OCI-LY1 (cell line): ENCODE measurements at regions not wholly inside any gene's neighbourhood (a gene's known extent, or its start where the extent isn't known, plus 50 kb on each side); places are given as distances from the start of the nearest gene placed in this dataset.

Experiments used
- H2AFZ ChIP-seq: fragments of 200-600 bp; sonication (generic), shearing (Covaris generic); 2 replicates; pipeline ENCODE4 v1.6.0; 2014; ENCODE audit warnings: antibody characterized with exemption, mild to moderate bottlenecking, low read length
- H3F3A ChIP-seq: fragments of 200-600 bp; sonication (generic), shearing (Covaris generic); 2 replicates; pipeline ENCODE4 v1.6.0; 2014; ENCODE audit warnings: mild to moderate bottlenecking, antibody characterized with exemption, low read length, moderate library complexity; ENCODE audit not compliant: insufficient read depth
- H3K27ac ChIP-seq: fragments of 200-600 bp; sonication (generic); 2 replicates; pipeline ENCODE4 v1.5.1; 2014; ENCODE audit warnings: low read length, mixed run types, mild to moderate bottlenecking, low read depth; ENCODE audit not compliant: poor library complexity, severe bottlenecking
- H3K27me3 ChIP-seq: fragments of 200-600 bp; sonication (generic); 2 replicates; pipeline ENCODE4 v1.6.0; 2014; ENCODE audit warnings: antibody characterized with exemption, mild to moderate bottlenecking, low read length, moderate library complexity; ENCODE audit not compliant: insufficient read depth
- H3K36me3 ChIP-seq: fragments of 200-600 bp; sonication (generic); 2 replicates; pipeline ENCODE4 v1.6.1; 2014; ENCODE audit warnings: mild to moderate bottlenecking, antibody characterized with exemption, low read length, moderate library complexity, mixed read lengths; ENCODE audit not compliant: insufficient read depth
- H3K4me1 ChIP-seq: fragments of 200-600 bp; sonication (generic); 2 replicates; pipeline ENCODE4 v1.5.1; 2014; ENCODE audit warnings: mild to moderate bottlenecking, low read length, moderate library complexity; ENCODE audit not compliant: insufficient read depth, severe bottlenecking
- H3K4me2 ChIP-seq: fragments of 200-600 bp; sonication (generic), shearing (Covaris generic); 2 replicates; pipeline ENCODE4 v1.6.1; 2014; ENCODE audit warnings: low read length
- H3K4me3 ChIP-seq: fragments of 200-600 bp; sonication (generic); 2 replicates; pipeline ENCODE4 v1.5.1; 2014; ENCODE audit warnings: low read length, low read depth, mild to moderate bottlenecking, mixed read lengths; ENCODE audit not compliant: poor library complexity, severe bottlenecking
- H3K79me2 ChIP-seq: fragments of 200-600 bp; shearing (Covaris generic); 2 replicates; pipeline ENCODE4 v1.6.1; 2016; ENCODE audit warnings: mixed run types, low read length, mixed read lengths; ENCODE audit not compliant: insufficient read depth
- H3K9ac ChIP-seq: fragments of 200-600 bp; sonication (generic), shearing (Covaris generic); 2 replicates; pipeline ENCODE4 v1.6.1; 2014; ENCODE audit warnings: mild to moderate bottlenecking, low read length, mixed read lengths
- H3K9me2 ChIP-seq: fragments of 200-600 bp; sonication (generic), shearing (Covaris generic); 2 replicates; pipeline ENCODE4 v1.6.1; 2014; ENCODE audit warnings: low read depth, mild to moderate bottlenecking, low read length, mixed read lengths
- H3K9me3 ChIP-seq: fragments of 200-600 bp; shearing (Covaris generic); 2 replicates; pipeline ENCODE4 v1.6.1; 2014; ENCODE audit warnings: low read length, mixed read lengths
- H4K20me1 ChIP-seq: fragments of 200-600 bp; sonication (generic), shearing (Covaris generic); 2 replicates; pipeline ENCODE4 v1.6.0; 2016; ENCODE audit warnings: mild to moderate bottlenecking, low read length; ENCODE audit not compliant: insufficient read depth
- EZH2 ChIP-seq: fragments of 200-600 bp; sonication (generic), shearing (Covaris generic); IDR thresholded peaks from 2 replicates; pipeline ENCODE4 v1.8.0; 2017; ENCODE audit warnings: borderline replicate concordance, mixed run types, mild to moderate bottlenecking, antibody characterized with exemption, low read length, moderate library complexity, mixed read lengths
- TF ChIP-seq, protein P1 (sequence below): fragments of 200-600 bp; sonication (generic), shearing (Covaris generic); IDR thresholded peaks from 2 replicates; pipeline ENCODE4 v1.5.1; 2017; ENCODE audit warnings: mild to moderate bottlenecking, antibody characterized with exemption, low read length, moderate library complexity, mixed read lengths

DNA sequence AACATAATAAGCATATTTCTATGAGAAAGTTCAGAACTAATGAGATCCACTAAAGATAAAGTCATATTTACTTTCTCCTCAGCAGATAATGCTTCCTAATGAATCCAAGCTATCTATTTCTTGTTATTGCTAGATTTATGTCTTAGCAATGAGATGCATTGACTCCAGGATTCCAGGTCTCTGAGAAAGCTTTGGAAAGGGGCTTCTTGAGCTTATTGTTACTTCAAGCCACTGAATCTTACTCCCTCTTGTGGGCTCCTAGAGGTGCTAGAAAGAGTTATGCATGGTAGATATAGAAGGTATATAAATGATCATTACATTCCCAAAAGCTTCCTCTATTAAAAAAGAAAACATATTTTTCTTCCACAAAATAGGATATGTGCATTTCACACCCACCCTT is 246.4 kb upstream of the ADAMTS5 start:
- no peak overlapping the region for H3K4me3 ChIP-seq
- no peaks in the 10 kb centered on the region for H3K9me3 ChIP-seq
- no peaks in the 10 kb centered on the region for H3F3A ChIP-seq
- H3K27me3 ChIP-seq, result no peaks in the 10 kb centered on the region
- no peak overlapping the region for H3K4me2 ChIP-seq
- H3K36me3 ChIP-seq, result no peaks in the 10 kb centered on the region
- H3K79me2 ChIP-seq, result no peaks in the 10 kb centered on the region
- TF ChIP-seq EZH2, result no peak
- TF ChIP-seq, protein P1, sequence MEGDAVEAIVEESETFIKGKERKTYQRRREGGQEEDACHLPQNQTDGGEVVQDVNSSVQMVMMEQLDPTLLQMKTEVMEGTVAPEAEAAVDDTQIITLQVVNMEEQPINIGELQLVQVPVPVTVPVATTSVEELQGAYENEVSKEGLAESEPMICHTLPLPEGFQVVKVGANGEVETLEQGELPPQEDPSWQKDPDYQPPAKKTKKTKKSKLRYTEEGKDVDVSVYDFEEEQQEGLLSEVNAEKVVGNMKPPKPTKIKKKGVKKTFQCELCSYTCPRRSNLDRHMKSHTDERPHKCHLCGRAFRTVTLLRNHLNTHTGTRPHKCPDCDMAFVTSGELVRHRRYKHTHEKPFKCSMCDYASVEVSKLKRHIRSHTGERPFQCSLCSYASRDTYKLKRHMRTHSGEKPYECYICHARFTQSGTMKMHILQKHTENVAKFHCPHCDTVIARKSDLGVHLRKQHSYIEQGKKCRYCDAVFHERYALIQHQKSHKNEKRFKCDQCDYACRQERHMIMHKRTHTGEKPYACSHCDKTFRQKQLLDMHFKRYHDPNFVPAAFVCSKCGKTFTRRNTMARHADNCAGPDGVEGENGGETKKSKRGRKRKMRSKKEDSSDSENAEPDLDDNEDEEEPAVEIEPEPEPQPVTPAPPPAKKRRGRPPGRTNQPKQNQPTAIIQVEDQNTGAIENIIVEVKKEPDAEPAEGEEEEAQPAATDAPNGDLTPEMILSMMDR, result no peak
- H3K27ac ChIP-seq, result no peak overlapping the region
- H4K20me1 ChIP-seq, result no peaks in the 10 kb centered on the region
- no peaks in the 10 kb centered on the region for H3K9me2 ChIP-seq
- H2AFZ ChIP-seq, result no peak overlapping the region
- no peak overlapping the region for H3K9ac ChIP-seq
- H3K4me1 ChIP-seq, result no peaks in the 10 kb centered on the region

GRCh38 chr21:27212441-27212840 is 245.6 kb upstream of the ADAMTS5 start:
- Histone ChIP-seq H3K9me2 (no peaks in the 10 kb centered on the region), H3K4me3 (no peak overlapping the region), H2AFZ (no peak overlapping the region), H3K79me2 (no peaks in the 10 kb centered on the region), H3K9ac (no peak overlapping the region), H3K4me1 (no peaks in the 10 kb centered on the region), H3F3A (no peaks in the 10 kb centered on the region), H3K27me3 (no peaks in the 10 kb centered on the region), H3K9me3 (no peaks in the 10 kb centered on the region), H3K36me3 (no peaks in the 10 kb centered on the region), H3K4me2 (no peak overlapping the region), H3K27ac (no peak overlapping the region), H4K20me1 (no peaks in the 10 kb centered on the region)
- TF ChIP-seq, protein P1, result no peak
- no peak for TF ChIP-seq EZH2

DNA sequence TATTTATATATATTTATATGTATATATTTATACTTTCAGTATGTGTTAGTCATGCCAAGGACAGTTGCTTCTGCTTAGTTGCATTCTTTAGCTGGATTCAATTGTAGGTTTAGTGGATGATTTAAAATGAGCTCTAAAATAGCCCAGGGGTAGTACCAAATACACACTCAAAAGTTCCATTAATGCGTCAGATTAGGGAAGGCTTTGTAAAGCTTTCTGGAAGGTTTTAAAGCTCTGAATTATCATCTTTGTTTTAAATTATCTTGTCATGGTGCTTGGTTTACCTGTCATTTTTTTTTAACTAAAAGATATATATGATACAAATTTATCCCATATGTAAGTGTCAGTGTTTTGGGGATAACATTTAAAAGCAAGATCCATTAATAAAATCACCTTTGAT is 242.7 kb upstream of the ADAMTS5 start:
- no peaks in the 10 kb centered on the region for H3K36me3 ChIP-seq
- TF ChIP-seq, protein P1, result no peak
- TF ChIP-seq EZH2, result no peak
- no peak overlapping the region for H3K4me2 ChIP-seq
- no peak overlapping the region for H3K4me3 ChIP-seq
- no peak overlapping the region for H2AFZ ChIP-seq
- no peaks in the 10 kb centered on the region for H3F3A ChIP-seq
- H3K79me2 ChIP-seq, result no peaks in the 10 kb centered on the region
- H3K9me2 ChIP-seq, result no peaks in the 10 kb centered on the region
- H3K4me1 ChIP-seq, result no peaks in the 10 kb centered on the region
- no peak overlapping the region for H3K27ac ChIP-seq
- no peak overlapping the region for H3K9ac ChIP-seq
- H3K27me3 ChIP-seq, result no peaks in the 10 kb centered on the region
- no peaks in the 10 kb centered on the region for H4K20me1 ChIP-seq
- no peaks in the 10 kb centered on the region for H3K9me3 ChIP-seq
